Natural killer cell (primary cell): ENCODE measurements at regions not wholly inside any gene's neighbourhood (a gene's known extent, or its start where the extent isn't known, plus 50 kb on each side); places are given as distances from the start of the nearest gene placed in this dataset.

Source experiments
- ATAC-seq, 3 donors: fragments of 150-1000 bp in 2 of 3; fragments of 200-7000 bp in 1 of 3; cut with Tn5 transposase; 1 replicate in 1 of 3; 2 replicates in 2 of 3; pipeline ENCODE4 v1.10.0; 2021; ENCODE audit warnings: mild to moderate bottlenecking in 2 of 3, moderate library complexity in 2 of 3
- DNase-seq, 2 donors: peaks; one replicate each; pipeline versions ENCODE4 v3.0.0 to v3.0.0-alpha.2; 2013 to 2021; ENCODE audit warnings: mixed read lengths in 1 of 2
- H3K27ac ChIP-seq: one replicate; pipeline ENCODE4 v1.5.1; 2013; ENCODE audit warnings: mild to moderate bottlenecking, low read length
- H3K27me3 ChIP-seq: one replicate; pipeline ENCODE4 v1.6.1; 2013; ENCODE audit warnings: low read length; ENCODE audit not compliant: control insufficient read depth, insufficient read depth
- H3K36me3 ChIP-seq: one replicate; pipeline ENCODE4 v1.6.1; 2013; ENCODE audit warnings: low read length; ENCODE audit not compliant: control insufficient read depth, insufficient read depth
- H3K4me1 ChIP-seq: one replicate; pipeline ENCODE4 v1.6.1; 2013; ENCODE audit warnings: low read length; ENCODE audit not compliant: control insufficient read depth, insufficient read depth
- H3K4me3 ChIP-seq: one replicate; pipeline ENCODE4 v1.5.1; 2013; ENCODE audit warnings: low read length
- H3K9me3 ChIP-seq: one replicate; pipeline ENCODE4 v1.6.1; 2013; ENCODE audit warnings: low read length; ENCODE audit not compliant: control insufficient read depth, insufficient read depth
- H3K27ac Mint-ChIP-seq, 2 donors: one replicate each; pipeline ENCODE4 v1.8.0; 2022; ENCODE audit warnings: mild to moderate bottlenecking in 2 of 2, mixed read lengths in 2 of 2, moderate library complexity in 1 of 2
- H3K27me3 Mint-ChIP-seq, 2 donors: one replicate each; pipeline ENCODE4 v1.8.0; 2022; ENCODE audit warnings: low read depth in 2 of 2, mixed read lengths in 2 of 2
- H3K36me3 Mint-ChIP-seq: one replicate; pipeline ENCODE4 v1.8.0; 2022; ENCODE audit warnings: mixed read lengths
- H3K4me1 Mint-ChIP-seq, 2 donors: one replicate each; pipeline ENCODE4 v1.8.0; 2022; ENCODE audit warnings: mixed read lengths in 2 of 2
- H3K4me3 Mint-ChIP-seq: one replicate; pipeline ENCODE4 v1.8.0; 2022; ENCODE audit warnings: mild to moderate bottlenecking, moderate library complexity, mixed read lengths
- H3K9me3 Mint-ChIP-seq, 2 donors: one replicate each; pipeline ENCODE4 v1.8.0; 2022; ENCODE audit warnings: mixed read lengths in 2 of 2
- WGBS: methylation state at CpG from one replicate; pipeline ENCODE4 v1.1.7; 2013; ENCODE audit warnings: missing lambda C conversion rate; ENCODE audit not compliant: insufficient coverage; 5-methylcytosine and 5-hydroxymethylcytosine counted together
- intact Hi-C: fragments of 100-400 bp; cut with micrococcal nuclease; formaldehyde crosslinking; loops from one replicate; pipeline ENCODE4 v1.14.2; 2022
- TF ChIP-seq, protein P1 (sequence below): fragments of 200-600 bp; IDR thresholded peaks from one replicate; pipeline ENCODE4 v1.8.0; 2022; ENCODE audit warnings: antibody characterized with exemption

DNA sequence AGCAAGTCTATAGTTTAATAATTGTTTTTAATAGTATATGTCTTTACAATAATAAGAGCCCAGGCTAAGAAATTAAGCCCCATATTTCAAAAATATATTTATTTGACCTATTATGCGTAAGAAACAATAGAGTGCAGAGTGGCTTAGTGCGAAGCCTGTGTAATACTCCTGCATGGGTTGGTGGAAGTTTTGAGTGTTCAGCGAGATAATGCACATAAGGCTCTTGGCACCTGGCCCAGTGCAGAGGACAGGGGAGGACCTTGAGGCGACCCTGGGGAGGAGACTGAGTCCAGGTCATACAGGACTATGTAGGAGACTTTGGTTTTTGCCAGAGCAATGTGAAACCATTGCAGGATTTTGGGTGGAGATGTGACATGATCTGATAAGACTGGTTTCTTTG, 132.4 kb upstream of the ST6GAL2 start:
- Mint-ChIP-seq H3K4me3 (no peak overlapping the region), H3K4me1 (no peaks in the 10 kb centered on the region), H3K27ac (no peak overlapping the region), H3K27me3 (no peaks in the 10 kb centered on the region), H3K36me3 (no peaks in the 10 kb centered on the region), H3K9me3 (peaks cover 10 to 11% of the 10 kb centered on the region in 2 donors)
- H3K9me3 ChIP-seq: no peaks in the 10 kb centered on the region
- TF ChIP-seq, protein P1, sequence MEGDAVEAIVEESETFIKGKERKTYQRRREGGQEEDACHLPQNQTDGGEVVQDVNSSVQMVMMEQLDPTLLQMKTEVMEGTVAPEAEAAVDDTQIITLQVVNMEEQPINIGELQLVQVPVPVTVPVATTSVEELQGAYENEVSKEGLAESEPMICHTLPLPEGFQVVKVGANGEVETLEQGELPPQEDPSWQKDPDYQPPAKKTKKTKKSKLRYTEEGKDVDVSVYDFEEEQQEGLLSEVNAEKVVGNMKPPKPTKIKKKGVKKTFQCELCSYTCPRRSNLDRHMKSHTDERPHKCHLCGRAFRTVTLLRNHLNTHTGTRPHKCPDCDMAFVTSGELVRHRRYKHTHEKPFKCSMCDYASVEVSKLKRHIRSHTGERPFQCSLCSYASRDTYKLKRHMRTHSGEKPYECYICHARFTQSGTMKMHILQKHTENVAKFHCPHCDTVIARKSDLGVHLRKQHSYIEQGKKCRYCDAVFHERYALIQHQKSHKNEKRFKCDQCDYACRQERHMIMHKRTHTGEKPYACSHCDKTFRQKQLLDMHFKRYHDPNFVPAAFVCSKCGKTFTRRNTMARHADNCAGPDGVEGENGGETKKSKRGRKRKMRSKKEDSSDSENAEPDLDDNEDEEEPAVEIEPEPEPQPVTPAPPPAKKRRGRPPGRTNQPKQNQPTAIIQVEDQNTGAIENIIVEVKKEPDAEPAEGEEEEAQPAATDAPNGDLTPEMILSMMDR: no peak
- intact Hi-C loops: no loop called here
- no peaks in the 10 kb centered on the region for H3K4me1 ChIP-seq
- H3K27ac ChIP-seq: no peak overlapping the region
- no peaks in the 10 kb centered on the region for H3K36me3 ChIP-seq
- ATAC-seq: no peak
- 90% methylated on average over 4 of the region's 4 CpGs for whole genome bisulfite sequencing
- no peak for DNase-seq
- H3K4me3 ChIP-seq: no peak overlapping the region
- no peaks in the 10 kb centered on the region for H3K27me3 ChIP-seq

DNA sequence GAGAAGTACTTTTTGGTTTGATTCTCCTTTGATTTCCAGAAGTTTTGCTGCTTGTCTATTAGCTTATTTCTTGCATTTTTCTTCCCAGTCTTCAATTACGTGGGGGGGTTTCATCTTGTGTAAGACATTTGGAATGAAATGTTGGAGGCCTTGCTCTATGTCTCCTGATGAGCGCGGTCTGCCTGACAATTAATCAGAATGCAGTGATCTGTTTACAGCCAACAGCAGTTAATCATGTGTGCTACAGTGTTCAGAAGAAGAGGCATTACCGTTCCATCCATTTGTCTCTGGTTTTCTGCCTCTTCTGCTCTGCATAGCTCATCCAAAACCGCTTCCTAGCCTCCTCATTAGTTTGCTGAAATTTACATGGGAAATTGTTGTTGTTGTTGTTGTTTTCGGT, 134.4 kb upstream of the ST6GAL2 start:
- no peak overlapping the region for H3K27ac Mint-ChIP-seq
- Histone ChIP-seq H3K27ac (no peak overlapping the region), H3K4me1 (no peaks in the 10 kb centered on the region), H3K27me3 (no peaks in the 10 kb centered on the region), H3K36me3 (no peaks in the 10 kb centered on the region), H3K4me3 (no peak overlapping the region), H3K9me3 (peaks cover 5% of the 10 kb centered on the region)
- no peak for ATAC-seq
- TF ChIP-seq, protein P1: no peak
- H3K27me3 Mint-ChIP-seq: no peaks in the 10 kb centered on the region
- H3K4me1 Mint-ChIP-seq: no peaks in the 10 kb centered on the region
- DNase-seq: no peak
- H3K9me3 Mint-ChIP-seq: peaks cover 13 to 15% of the 10 kb centered on the region in 2 donors
- peaks cover 6% of the 10 kb centered on the region for H3K36me3 Mint-ChIP-seq
- WGBS: 90% methylated on average over 5 of the region's 6 CpGs
- H3K4me3 Mint-ChIP-seq: no peak overlapping the region
- intact Hi-C loops: no loop called here

DNA sequence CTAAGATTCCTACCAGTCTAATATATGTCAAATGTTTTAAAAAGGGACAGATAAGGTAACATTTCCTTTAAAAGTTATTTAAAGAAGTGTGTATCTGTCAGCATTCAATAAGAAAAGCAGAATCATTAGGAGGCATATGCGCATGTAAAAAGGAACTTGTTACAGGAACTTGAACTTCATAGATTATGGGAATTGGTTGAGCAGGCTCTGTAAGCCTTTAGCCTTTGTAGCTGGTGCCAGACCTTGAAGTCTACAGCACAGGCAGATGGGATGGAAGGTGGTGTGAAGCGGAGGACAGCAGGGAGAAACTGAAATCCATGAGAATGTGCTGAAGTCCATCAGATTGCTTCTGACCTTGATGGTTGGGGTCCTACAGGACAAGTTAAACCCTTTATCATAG, 138.3 kb upstream of the ST6GAL2 start:
- H3K4me1 Mint-ChIP-seq: no peaks in the 10 kb centered on the region
- DNase-seq (no peak), ATAC-seq (no peak)
- peaks cover 12 to 14% of the 10 kb centered on the region in 2 donors for H3K9me3 Mint-ChIP-seq
- no peak overlapping the region for H3K4me3 Mint-ChIP-seq
- intact Hi-C loops: no loop called here
- Histone ChIP-seq H3K36me3 (no peaks in the 10 kb centered on the region), H3K27me3 (no peaks in the 10 kb centered on the region), H3K4me3 (no peak overlapping the region), H3K27ac (no peak overlapping the region), H3K9me3 (peaks cover 5% of the 10 kb centered on the region), H3K4me1 (no peaks in the 10 kb centered on the region)
- H3K27me3 Mint-ChIP-seq: no peaks in the 10 kb centered on the region
- peaks cover 6% of the 10 kb centered on the region for H3K36me3 Mint-ChIP-seq
- H3K27ac Mint-ChIP-seq: no peak overlapping the region
- 100% methylated on average over 2 of the region's 2 CpGs for WGBS
- TF ChIP-seq, protein P1: no peak

DNA sequence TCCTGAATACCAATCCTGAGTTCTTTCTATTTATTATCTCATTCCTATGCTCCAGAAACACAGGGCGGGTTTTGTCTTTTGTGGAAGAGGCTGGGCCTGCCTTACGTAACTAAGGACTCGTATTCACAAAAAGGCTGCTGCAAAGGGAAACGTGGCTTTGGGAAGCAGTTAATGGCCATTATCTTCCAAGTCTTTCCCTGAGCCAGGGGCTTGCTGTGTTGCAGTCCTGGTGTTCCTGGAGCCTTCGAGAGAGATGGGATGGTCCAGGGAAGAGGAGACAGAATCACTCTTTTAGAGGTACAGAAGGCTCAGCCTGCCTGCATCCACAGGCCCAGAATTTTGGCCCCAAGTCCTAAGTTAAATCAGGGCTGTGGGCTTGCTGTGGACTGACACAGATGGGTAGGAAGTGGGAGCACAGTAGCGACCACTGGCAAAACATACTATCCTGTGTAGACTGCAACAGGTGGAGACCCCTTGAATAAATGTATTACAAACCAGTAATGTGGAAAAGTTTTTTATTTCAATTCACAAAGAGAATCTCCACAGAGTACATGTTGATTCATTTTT, 139.4 kb upstream of the ST6GAL2 start:
- DNase-seq (no peak), ATAC-seq (no peak)
- Mint-ChIP-seq H3K4me1 (no peaks in the 10 kb centered on the region), H3K9me3 (peaks cover 14 to 16% of the 10 kb centered on the region in 2 donors), H3K4me3 (no peak overlapping the region), H3K27ac (no peak overlapping the region), H3K27me3 (no peaks in the 10 kb centered on the region), H3K36me3 (peaks cover 6% of the 10 kb centered on the region)
- Histone ChIP-seq H3K9me3 (peaks cover 5% of the 10 kb centered on the region), H3K27ac (no peak overlapping the region), H3K36me3 (no peaks in the 10 kb centered on the region), H3K4me3 (no peak overlapping the region), H3K27me3 (no peaks in the 10 kb centered on the region), H3K4me1 (no peaks in the 10 kb centered on the region)
- 78% methylated on average over 6 of the region's 6 CpGs for WGBS
- TF ChIP-seq, protein P1: no peak
- intact Hi-C loops: no loop called here
